Mucosa of rectum (tissue), 2 donors: ENCODE measurements at regions not wholly inside any gene's neighbourhood (a gene's known extent, or its start where the extent isn't known, plus 50 kb on each side); places are given as distances from the start of the nearest gene placed in this dataset.

Source experiments
- H3K27ac ChIP-seq, 2 donors: one replicate each; pipeline ENCODE4 v1.7.0; 2013; ENCODE audit warnings: inconsistent platforms in 2 of 2, low read depth in 2 of 2, low read length in 2 of 2
- H3K27me3 ChIP-seq, 2 donors: one replicate each; pipeline ENCODE4 v1.7.0; 2013; ENCODE audit warnings: low read length in 2 of 2; ENCODE audit not compliant: control insufficient read depth in 2 of 2, insufficient read depth in 2 of 2
- H3K36me3 ChIP-seq, 2 donors: one replicate each; pipeline ENCODE4 v1.7.0; 2013; ENCODE audit warnings: low read length in 2 of 2; ENCODE audit not compliant: control insufficient read depth in 2 of 2, insufficient read depth in 2 of 2
- H3K4me1 ChIP-seq, 2 donors: one replicate each; pipeline ENCODE4 v1.7.0; 2013; ENCODE audit warnings: low read length in 2 of 2, mild to moderate bottlenecking in 1 of 2; ENCODE audit not compliant: control insufficient read depth in 2 of 2, insufficient read depth in 2 of 2
- H3K4me3 ChIP-seq, 2 donors: one replicate each; pipeline ENCODE4 v1.7.0; 2013; ENCODE audit warnings: low read length in 2 of 2
- H3K9ac ChIP-seq, 2 donors: one replicate each; pipeline ENCODE4 v1.7.0; 2013; ENCODE audit warnings: low read length in 2 of 2, low read depth in 1 of 2, mild to moderate bottlenecking in 1 of 2
- H3K9me3 ChIP-seq, 2 donors: one replicate each; pipeline ENCODE4 v1.7.0; 2013; ENCODE audit warnings: low read length in 2 of 2; ENCODE audit not compliant: control insufficient read depth in 2 of 2
- donor health status: healthy.
- donor health status: Normal muscosa, but diverticular disease.

DNA sequence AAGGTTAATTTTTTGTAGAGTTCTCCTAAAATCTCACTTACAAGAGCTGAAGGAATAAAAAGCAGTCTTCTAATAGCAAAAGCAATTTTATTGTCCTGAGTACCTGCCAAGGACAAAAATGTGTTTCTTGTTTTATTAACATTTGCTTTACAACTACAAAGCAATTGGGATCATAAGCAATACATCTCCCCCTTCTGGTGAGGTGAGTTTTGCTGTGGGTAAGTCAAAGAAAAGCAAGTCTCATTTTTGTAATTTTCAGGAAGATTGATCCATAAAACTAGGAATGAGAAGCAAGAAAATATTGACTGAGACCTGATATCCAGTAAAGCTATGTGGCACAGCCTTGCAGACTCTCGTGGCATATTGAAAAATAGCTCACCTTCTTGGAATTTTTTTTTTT, 2162.7 kb downstream of the NCAM2 start:
- no peaks in the 10 kb centered on the region for H3K27me3 ChIP-seq
- no peak overlapping the region for H3K4me3 ChIP-seq
- no peak overlapping the region for H3K9ac ChIP-seq
- no peak overlapping the region for H3K27ac ChIP-seq
- H3K4me1 ChIP-seq, result no peaks in the 10 kb centered on the region
- H3K9me3 ChIP-seq, result peaks cover 0 to 7% of the 10 kb centered on the region in 2 donors
- no peaks in the 10 kb centered on the region for H3K36me3 ChIP-seq

DNA sequence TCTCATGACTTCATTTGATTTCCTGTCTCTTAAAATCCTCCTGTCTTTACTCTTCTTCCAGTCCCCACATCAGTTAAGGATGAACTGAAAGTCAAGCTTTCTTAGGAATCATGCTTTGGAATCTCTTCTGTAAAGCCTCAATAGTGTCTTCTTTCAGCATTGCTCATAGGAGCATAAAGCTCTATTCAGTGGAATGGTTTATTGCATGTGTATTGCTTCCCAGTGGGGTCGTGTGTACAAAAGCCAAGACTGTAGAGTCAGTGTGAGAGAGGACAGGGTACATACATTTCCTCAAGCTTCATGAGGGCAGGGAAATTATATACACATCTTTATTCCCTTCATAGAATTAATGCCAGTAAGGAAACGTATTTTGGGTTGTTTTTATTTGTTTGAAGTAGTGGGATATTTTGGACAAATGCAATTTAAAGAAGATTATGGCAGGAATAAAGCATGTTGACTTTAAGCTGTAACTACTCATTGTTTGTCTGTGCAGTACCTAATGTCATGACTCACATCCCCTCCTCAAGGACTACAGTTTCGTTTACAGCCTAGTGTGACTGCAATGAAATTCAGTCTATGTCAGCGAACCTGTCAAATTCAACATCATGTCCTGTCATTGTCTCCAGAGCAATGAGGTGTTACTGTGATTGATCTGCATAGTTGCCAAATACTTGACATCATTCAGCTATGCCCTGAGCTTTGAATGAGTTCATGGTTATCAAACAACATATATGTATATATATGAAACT, 2164.2 kb downstream of the NCAM2 start:
- H3K27ac ChIP-seq, result no peak overlapping the region
- no peak overlapping the region for H3K4me3 ChIP-seq
- H3K36me3 ChIP-seq, result no peaks in the 10 kb centered on the region
- peaks cover 0 to 7% of the 10 kb centered on the region in 2 donors for H3K9me3 ChIP-seq
- no peak overlapping the region for H3K9ac ChIP-seq
- H3K27me3 ChIP-seq, result no peaks in the 10 kb centered on the region
- no peaks in the 10 kb centered on the region for H3K4me1 ChIP-seq
